ENCODE measurements at regions not wholly inside any gene's neighbourhood (a gene's known extent, or its start where the extent isn't known, plus 50 kb on each side); places are given as distances from the start of the nearest gene placed in this dataset.

DNA sequence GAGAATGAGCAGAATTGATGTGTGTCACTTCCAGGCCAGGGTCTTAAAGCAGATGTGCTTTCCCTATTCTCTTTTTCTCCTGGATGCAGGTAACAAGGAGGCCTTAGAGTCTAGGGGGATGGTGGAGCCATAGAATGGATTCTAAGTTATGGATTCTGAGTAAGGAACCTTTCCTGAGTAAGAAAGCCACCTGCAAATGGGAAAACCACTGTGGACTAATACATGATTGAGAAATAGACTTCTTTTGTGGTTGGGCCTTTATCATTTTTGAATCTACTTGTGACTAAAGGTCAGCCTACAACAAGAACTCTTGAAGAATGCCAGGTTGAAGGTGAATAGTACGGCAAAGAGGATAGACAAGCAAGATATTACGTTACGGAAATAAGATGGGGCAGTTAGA lies 116.1 kb downstream of the CDC7 start:
- TF ChIP-seq POLR2AphosphoS5 (IDR thresholded peaks at IDR 0.05; ENCODE audit: low read depth, low read length) (no peak), SIN3A (IDR thresholded peaks at IDR 0.05; ENCODE audit: borderline replicate concordance, insufficient read depth, low read depth, low read length) (no peak), TCF7L2 (IDR thresholded peaks at IDR 0.05; ENCODE audit: low read depth, low read length) (no peak)
- TF ChIP-seq, protein P1, sequence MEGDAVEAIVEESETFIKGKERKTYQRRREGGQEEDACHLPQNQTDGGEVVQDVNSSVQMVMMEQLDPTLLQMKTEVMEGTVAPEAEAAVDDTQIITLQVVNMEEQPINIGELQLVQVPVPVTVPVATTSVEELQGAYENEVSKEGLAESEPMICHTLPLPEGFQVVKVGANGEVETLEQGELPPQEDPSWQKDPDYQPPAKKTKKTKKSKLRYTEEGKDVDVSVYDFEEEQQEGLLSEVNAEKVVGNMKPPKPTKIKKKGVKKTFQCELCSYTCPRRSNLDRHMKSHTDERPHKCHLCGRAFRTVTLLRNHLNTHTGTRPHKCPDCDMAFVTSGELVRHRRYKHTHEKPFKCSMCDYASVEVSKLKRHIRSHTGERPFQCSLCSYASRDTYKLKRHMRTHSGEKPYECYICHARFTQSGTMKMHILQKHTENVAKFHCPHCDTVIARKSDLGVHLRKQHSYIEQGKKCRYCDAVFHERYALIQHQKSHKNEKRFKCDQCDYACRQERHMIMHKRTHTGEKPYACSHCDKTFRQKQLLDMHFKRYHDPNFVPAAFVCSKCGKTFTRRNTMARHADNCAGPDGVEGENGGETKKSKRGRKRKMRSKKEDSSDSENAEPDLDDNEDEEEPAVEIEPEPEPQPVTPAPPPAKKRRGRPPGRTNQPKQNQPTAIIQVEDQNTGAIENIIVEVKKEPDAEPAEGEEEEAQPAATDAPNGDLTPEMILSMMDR (IDR thresholded peaks at IDR 0.05), result no peak
- TF ChIP-seq, protein P2, sequence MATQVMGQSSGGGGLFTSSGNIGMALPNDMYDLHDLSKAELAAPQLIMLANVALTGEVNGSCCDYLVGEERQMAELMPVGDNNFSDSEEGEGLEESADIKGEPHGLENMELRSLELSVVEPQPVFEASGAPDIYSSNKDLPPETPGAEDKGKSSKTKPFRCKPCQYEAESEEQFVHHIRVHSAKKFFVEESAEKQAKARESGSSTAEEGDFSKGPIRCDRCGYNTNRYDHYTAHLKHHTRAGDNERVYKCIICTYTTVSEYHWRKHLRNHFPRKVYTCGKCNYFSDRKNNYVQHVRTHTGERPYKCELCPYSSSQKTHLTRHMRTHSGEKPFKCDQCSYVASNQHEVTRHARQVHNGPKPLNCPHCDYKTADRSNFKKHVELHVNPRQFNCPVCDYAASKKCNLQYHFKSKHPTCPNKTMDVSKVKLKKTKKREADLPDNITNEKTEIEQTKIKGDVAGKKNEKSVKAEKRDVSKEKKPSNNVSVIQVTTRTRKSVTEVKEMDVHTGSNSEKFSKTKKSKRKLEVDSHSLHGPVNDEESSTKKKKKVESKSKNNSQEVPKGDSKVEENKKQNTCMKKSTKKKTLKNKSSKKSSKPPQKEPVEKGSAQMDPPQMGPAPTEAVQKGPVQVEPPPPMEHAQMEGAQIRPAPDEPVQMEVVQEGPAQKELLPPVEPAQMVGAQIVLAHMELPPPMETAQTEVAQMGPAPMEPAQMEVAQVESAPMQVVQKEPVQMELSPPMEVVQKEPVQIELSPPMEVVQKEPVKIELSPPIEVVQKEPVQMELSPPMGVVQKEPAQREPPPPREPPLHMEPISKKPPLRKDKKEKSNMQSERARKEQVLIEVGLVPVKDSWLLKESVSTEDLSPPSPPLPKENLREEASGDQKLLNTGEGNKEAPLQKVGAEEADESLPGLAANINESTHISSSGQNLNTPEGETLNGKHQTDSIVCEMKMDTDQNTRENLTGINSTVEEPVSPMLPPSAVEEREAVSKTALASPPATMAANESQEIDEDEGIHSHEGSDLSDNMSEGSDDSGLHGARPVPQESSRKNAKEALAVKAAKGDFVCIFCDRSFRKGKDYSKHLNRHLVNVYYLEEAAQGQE (IDR thresholded peaks at IDR 0.05; ENCODE audit: insufficient read depth in 1 of 2, low read depth in 2 of 2, low read length in 1 of 2), result no peak

All from Panc1 (cell line).